ENCODE measurements at regions not wholly inside any gene's neighbourhood (a gene's known extent, or its start where the extent isn't known, plus 50 kb on each side); places are given as distances from the start of the nearest gene placed in this dataset.

- WGBS, 2 donors: 33 to 40% methylated on average over 2 of the region's 2 CpGs
- H3K27ac ChIP-seq (ENCODE audit: low read depth in 1 of 2, low read length in 1 of 2): peak overlapping the region; percentile 66 to 92
- ATAC-seq (ENCODE audit: insufficient read depth, low FRiP score) (no peak), DNase-seq (peak; percentile 42 to 82 (median 78))
- peak overlapping the region in 1 of 2 donors; percentile 8 for H3K9ac ChIP-seq (ENCODE audit: insufficient read depth in 1 of 2, low read length in 2 of 2)
- no peak for TF ChIP-seq CTCF (IDR thresholded peaks at IDR 0.05; ENCODE audit: control extremely low read depth, extremely low read depth)
- no peaks in the 10 kb centered on the region for H3K9me3 ChIP-seq (ENCODE audit: control insufficient read depth in 4 of 4, insufficient read depth in 3 of 4, low read length in 3 of 4)
- no peak overlapping the region for H3K4me3 ChIP-seq
- no peaks in the 10 kb centered on the region for H3K27me3 ChIP-seq (ENCODE audit: control insufficient read depth in 3 of 3, insufficient read depth in 3 of 3, low read length in 2 of 3)
- H3K36me3 ChIP-seq (ENCODE audit: control insufficient read depth in 4 of 4, insufficient read depth in 4 of 4, low read length in 4 of 4): no peaks in the 10 kb centered on the region
- H3K4me1 ChIP-seq (ENCODE audit: control insufficient read depth in 5 of 5, insufficient read depth in 5 of 5, low read length in 5 of 5): peaks cover 7 to 47% (median 21%) of the 10 kb centered on the region in 5 donors
Observed at GRCh38 chr13:44274771-44275205, 98.8 kb upstream of the SERP2 start.

GRCh38 chr13:44275381-44275780, 98.2 kb upstream of the SERP2 start:
- TF ChIP-seq CTCF (IDR thresholded peaks at IDR 0.05; ENCODE audit: control extremely low read depth, extremely low read depth): no peak
- no peak for DNase-seq
- Histone ChIP-seq H3K27ac (ENCODE audit: low read depth in 1 of 2, low read length in 1 of 2) (no peak overlapping the region), H3K4me3 (no peak overlapping the region), H3K9me3 (ENCODE audit: control insufficient read depth in 4 of 4, insufficient read depth in 3 of 4, low read length in 3 of 4) (no peaks in the 10 kb centered on the region), H3K4me1 (ENCODE audit: control insufficient read depth in 5 of 5, insufficient read depth in 5 of 5, low read length in 5 of 5) (peaks cover 7 to 47% (median 21%) of the 10 kb centered on the region in 5 donors), H3K9ac (ENCODE audit: insufficient read depth in 1 of 2, low read length in 2 of 2) (no peak overlapping the region), H3K27me3 (ENCODE audit: control insufficient read depth in 3 of 3, insufficient read depth in 3 of 3, low read length in 2 of 3) (no peaks in the 10 kb centered on the region), H3K36me3 (ENCODE audit: control insufficient read depth in 4 of 4, insufficient read depth in 4 of 4, low read length in 4 of 4) (no peaks in the 10 kb centered on the region)
- no peak for ATAC-seq (ENCODE audit: insufficient read depth, low FRiP score)

GRCh38 chr13:44276061-44276460, 97.6 kb upstream of the SERP2 start:
- Histone ChIP-seq H3K4me1 (ENCODE audit: control insufficient read depth in 5 of 5, insufficient read depth in 5 of 5, low read length in 5 of 5) (peaks cover 7 to 41% (median 18%) of the 10 kb centered on the region in 5 donors), H3K4me3 (no peak overlapping the region), H3K9me3 (ENCODE audit: control insufficient read depth in 4 of 4, insufficient read depth in 3 of 4, low read length in 3 of 4) (no peaks in the 10 kb centered on the region), H3K27me3 (ENCODE audit: control insufficient read depth in 3 of 3, insufficient read depth in 3 of 3, low read length in 2 of 3) (no peaks in the 10 kb centered on the region), H3K27ac (ENCODE audit: low read depth in 1 of 2, low read length in 1 of 2) (no peak overlapping the region), H3K9ac (ENCODE audit: insufficient read depth in 1 of 2, low read length in 2 of 2) (no peak overlapping the region), H3K36me3 (ENCODE audit: control insufficient read depth in 4 of 4, insufficient read depth in 4 of 4, low read length in 4 of 4) (no peaks in the 10 kb centered on the region)
- DNase-seq: no peak
- no peak for ATAC-seq (ENCODE audit: insufficient read depth, low FRiP score)
- 80 to 91% methylated on average over 3 of the region's 3 CpGs for WGBS, 2 donors
- no peak for TF ChIP-seq CTCF (IDR thresholded peaks at IDR 0.05; ENCODE audit: control extremely low read depth, extremely low read depth)

GRCh38 chr13:44277459-44277858, 96.2 kb upstream of the SERP2 start:
- no peaks in the 10 kb centered on the region for H3K9me3 ChIP-seq (ENCODE audit: control insufficient read depth in 4 of 4, insufficient read depth in 3 of 4, low read length in 3 of 4)
- no peaks in the 10 kb centered on the region for H3K27me3 ChIP-seq (ENCODE audit: control insufficient read depth in 3 of 3, insufficient read depth in 3 of 3, low read length in 2 of 3)
- no peak for TF ChIP-seq CTCF (IDR thresholded peaks at IDR 0.05; ENCODE audit: control extremely low read depth, extremely low read depth)
- H3K4me1 ChIP-seq (ENCODE audit: control insufficient read depth in 5 of 5, insufficient read depth in 5 of 5, low read length in 5 of 5): peaks cover 8 to 36% (median 14%) of the 10 kb centered on the region in 5 donors
- 93 to 100% methylated on average over 1 of the region's 1 CpG for WGBS, 2 donors
- H3K27ac ChIP-seq (ENCODE audit: low read depth in 1 of 2, low read length in 1 of 2): no peak overlapping the region
- DNase-seq: no peak
- H3K36me3 ChIP-seq (ENCODE audit: control insufficient read depth in 4 of 4, insufficient read depth in 4 of 4, low read length in 4 of 4): no peaks in the 10 kb centered on the region
- ATAC-seq (ENCODE audit: insufficient read depth, low FRiP score): no peak
- H3K4me3 ChIP-seq: no peak overlapping the region
- H3K9ac ChIP-seq (ENCODE audit: insufficient read depth in 1 of 2, low read length in 2 of 2): no peak overlapping the region
